GM04503 (cell line): ENCODE measurements at regions not wholly inside any gene's neighbourhood (a gene's known extent, or its start where the extent isn't known, plus 50 kb on each side); places are given as distances from the start of the nearest gene placed in this dataset.

Experiments
- DNase-seq: peaks from one replicate; pipeline ENCODE4 v3.0.0-alpha.2; 2012; ENCODE audit warnings: low read depth

- DNase-seq: no peak
Measured at GRCh38 chr3:459311-459670, 262.7 kb downstream of the CHL1 start.

GRCh38 chr3:461006-461405, 264.4 kb downstream of the CHL1 start:
- no peak for DNase-seq

- no peak for DNase-seq
Measured at GRCh38 chr3:462851-463250, 266.3 kb downstream of the CHL1 start.

GRCh38 chr3:463252-464192, 267.0 kb downstream of the CHL1 start:
- DNase-seq: no peak

- DNase-seq: no peak
Measured at GRCh38 chr3:464255-464654, 267.7 kb downstream of the CHL1 start.

- no peak for DNase-seq
Measured at GRCh38 chr3:468172-468571, 271.6 kb downstream of the CHL1 start.

GRCh38 chr3:473033-473800, 276.7 kb downstream of the CHL1 start:
- no peak for DNase-seq

GRCh38 chr3:474828-475227, 278.3 kb downstream of the CHL1 start:
- DNase-seq: no peak

- no peak for DNase-seq
Measured at GRCh38 chr3:480070-480469, 283.5 kb downstream of the CHL1 start.

GRCh38 chr3:481111-481510, 284.5 kb downstream of the CHL1 start:
- no peak for DNase-seq

GRCh38 chr3:481680-482079, 285.1 kb downstream of the CHL1 start:
- no peak for DNase-seq

- no peak for DNase-seq
Measured at GRCh38 chr3:482479-482878, 285.9 kb downstream of the CHL1 start.

GRCh38 chr3:484341-484740, 287.8 kb downstream of the CHL1 start:
- DNase-seq: no peak

- DNase-seq: no peak
Measured at GRCh38 chr3:487614-488013, 291.1 kb downstream of the CHL1 start.

- DNase-seq: no peak
Measured at GRCh38 chr3:492586-493316, 296.2 kb downstream of the CHL1 start.

GRCh38 chr3:494190-494589, 297.6 kb downstream of the CHL1 start:
- no peak for DNase-seq

- DNase-seq: no peak
Measured at GRCh38 chr3:498487-498886, 301.9 kb downstream of the CHL1 start.

- no peak for DNase-seq
Measured at GRCh38 chr3:499001-499761, 302.6 kb downstream of the CHL1 start.

GRCh38 chr3:502486-502885, 305.9 kb downstream of the CHL1 start:
- DNase-seq: no peak

GRCh38 chr3:513301-513700, 316.7 kb downstream of the CHL1 start:
- DNase-seq: no peak

- DNase-seq: no peak
Measured at GRCh38 chr3:514192-514591, 317.6 kb downstream of the CHL1 start.

- DNase-seq: no peak
Measured at GRCh38 chr3:519026-519425, 322.5 kb downstream of the CHL1 start.
